ENCODE measurements at regions not wholly inside any gene's neighbourhood (a gene's known extent, or its start where the extent isn't known, plus 50 kb on each side); places are given as distances from the start of the nearest gene placed in this dataset.

GRCh38 chr16:59173408-59173831 lies 439.3 kb upstream of the GOT2 start:
- WGBS, 5 donors: 84 to 86% (median 85%) methylated on average over 3 of the region's 3 CpGs
- H3K36me3 ChIP-seq: no peaks in the 10 kb centered on the region
- TF ChIP-seq POLR2AphosphoS5 (IDR thresholded peaks at IDR 0.05): no peak
- no peaks in the 10 kb centered on the region for H3K27me3 ChIP-seq
- no peak overlapping the region for H3K4me3 ChIP-seq
- H3K27ac ChIP-seq: no peak overlapping the region
- intact Hi-C loops (cut with DNase I; ENCODE audit: low total_unique reads): no loop called here
- H3K4me1 ChIP-seq: peaks cover 0 to 9% (median 5%) of the 10 kb centered on the region in 4 donors
- no peaks in the 10 kb centered on the region for H3K9me3 ChIP-seq
- no peak for DNase-seq

DNA sequence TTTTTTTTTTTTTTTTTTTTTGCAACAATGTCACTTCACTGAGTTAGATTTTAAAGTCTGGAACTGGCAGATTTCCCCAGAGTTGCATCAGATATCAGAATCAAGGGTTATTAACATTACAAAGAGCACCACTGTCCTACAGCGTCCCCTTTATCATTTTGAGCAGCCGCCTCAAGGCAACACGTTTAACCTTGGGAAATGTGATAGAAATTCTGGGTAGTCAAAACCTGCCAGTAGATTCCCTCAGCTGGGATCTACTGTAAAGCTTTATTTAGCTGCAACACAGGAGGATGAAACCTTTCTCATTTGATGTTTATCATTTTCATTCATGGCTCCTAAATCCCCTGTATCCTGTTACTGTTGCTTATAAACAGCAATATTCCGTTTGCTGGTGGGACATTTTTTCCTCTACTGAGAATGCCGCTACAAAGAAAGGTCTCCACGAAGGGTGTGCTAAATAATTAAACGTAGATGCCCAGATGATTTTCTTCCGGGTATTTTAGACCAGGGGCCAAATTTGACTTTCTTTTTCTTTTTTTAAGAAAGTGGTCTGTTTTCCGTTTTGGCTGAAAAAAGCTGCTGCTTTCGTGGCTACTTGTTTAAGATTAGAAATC lies 436.1 kb upstream of the GOT2 start:
- 16 to 37% (median 26%) methylated on average over 10 of the region's 10 CpGs for WGBS, 5 donors
- H3K9me3 ChIP-seq: no peaks in the 10 kb centered on the region
- intact Hi-C loops (cut with DNase I; ENCODE audit: low total_unique reads): no loop called here

DNA sequence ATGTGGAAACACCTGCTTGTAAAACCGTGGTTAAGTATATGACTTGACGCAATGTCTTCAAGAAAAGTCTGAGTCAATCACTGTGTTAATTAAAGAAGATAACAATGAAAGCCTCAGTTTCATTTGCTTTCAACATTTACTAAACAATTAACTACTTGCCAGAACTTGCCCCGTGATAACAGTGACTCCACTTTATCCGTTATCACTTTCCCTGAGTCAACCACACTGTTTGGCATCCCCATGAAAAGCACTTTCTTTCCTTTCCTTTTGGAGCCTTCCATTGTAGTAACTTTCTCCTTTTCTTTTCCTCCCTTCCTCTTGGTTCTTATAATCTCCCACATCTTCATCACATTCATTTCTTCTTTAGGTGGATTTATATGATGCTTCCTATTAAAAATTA lies 435.1 kb upstream of the GOT2 start:
- H3K27ac ChIP-seq: no peak overlapping the region
- no peaks in the 10 kb centered on the region for H3K9me3 ChIP-seq
- 18 to 34% (median 28%) methylated on average over 4 of the region's 4 CpGs for WGBS, 5 donors
- TF ChIP-seq POLR2AphosphoS5 (IDR thresholded peaks at IDR 0.05) (peak in 1 of 3 donors; percentile 68), POLR2A (IDR thresholded peaks at IDR 0.05) (no peak), EP300 (IDR thresholded peaks at IDR 0.05) (no peak)
- TF ChIP-seq, protein P1, sequence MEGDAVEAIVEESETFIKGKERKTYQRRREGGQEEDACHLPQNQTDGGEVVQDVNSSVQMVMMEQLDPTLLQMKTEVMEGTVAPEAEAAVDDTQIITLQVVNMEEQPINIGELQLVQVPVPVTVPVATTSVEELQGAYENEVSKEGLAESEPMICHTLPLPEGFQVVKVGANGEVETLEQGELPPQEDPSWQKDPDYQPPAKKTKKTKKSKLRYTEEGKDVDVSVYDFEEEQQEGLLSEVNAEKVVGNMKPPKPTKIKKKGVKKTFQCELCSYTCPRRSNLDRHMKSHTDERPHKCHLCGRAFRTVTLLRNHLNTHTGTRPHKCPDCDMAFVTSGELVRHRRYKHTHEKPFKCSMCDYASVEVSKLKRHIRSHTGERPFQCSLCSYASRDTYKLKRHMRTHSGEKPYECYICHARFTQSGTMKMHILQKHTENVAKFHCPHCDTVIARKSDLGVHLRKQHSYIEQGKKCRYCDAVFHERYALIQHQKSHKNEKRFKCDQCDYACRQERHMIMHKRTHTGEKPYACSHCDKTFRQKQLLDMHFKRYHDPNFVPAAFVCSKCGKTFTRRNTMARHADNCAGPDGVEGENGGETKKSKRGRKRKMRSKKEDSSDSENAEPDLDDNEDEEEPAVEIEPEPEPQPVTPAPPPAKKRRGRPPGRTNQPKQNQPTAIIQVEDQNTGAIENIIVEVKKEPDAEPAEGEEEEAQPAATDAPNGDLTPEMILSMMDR (IDR thresholded peaks at IDR 0.05): no peak
- intact Hi-C loops (cut with DNase I; ENCODE audit: low total_unique reads): no loop called here
- H3K27me3 ChIP-seq: no peaks in the 10 kb centered on the region
- no peaks in the 10 kb centered on the region for H3K36me3 ChIP-seq
- no peak overlapping the region for H3K4me3 ChIP-seq
- no peak for DNase-seq
- H3K4me1 ChIP-seq: peaks cover 0 to 11% (median 7%) of the 10 kb centered on the region in 4 donors

More for the DNA sequence above, 436.1 kb upstream of the GOT2 start:
- Histone ChIP-seq H3K27me3 (no peaks in the 10 kb centered on the region), H3K27ac (no peak overlapping the region), H3K4me3 (no peak overlapping the region), H3K36me3 (no peaks in the 10 kb centered on the region), H3K4me1 (peaks cover 0 to 11% (median 7%) of the 10 kb centered on the region in 4 donors)
- TF ChIP-seq POLR2AphosphoS5 (IDR thresholded peaks at IDR 0.05): no peak
- no peak for TF ChIP-seq EP300 (IDR thresholded peaks at IDR 0.05)
- TF ChIP-seq POLR2A (IDR thresholded peaks at IDR 0.05): no peak
- TF ChIP-seq, protein P1 (IDR thresholded peaks at IDR 0.05): no peak
- no peak for DNase-seq

GRCh38 chr16:59168461-59169114 lies 434.5 kb upstream of the GOT2 start:
- Histone ChIP-seq H3K9me3 (no peaks in the 10 kb centered on the region), H3K27ac (no peak overlapping the region), H3K4me1 (peaks cover 0 to 11% (median 7%) of the 10 kb centered on the region in 4 donors), H3K4me3 (no peak overlapping the region), H3K27me3 (no peaks in the 10 kb centered on the region), H3K36me3 (no peaks in the 10 kb centered on the region)
- DNase-seq: no peak
- intact Hi-C loops (cut with DNase I; ENCODE audit: low total_unique reads): no loop called here
- WGBS, 5 donors: 17 to 35% (median 21%) methylated on average over 3 of the region's 3 CpGs
- no peak for TF ChIP-seq POLR2AphosphoS5 (IDR thresholded peaks at IDR 0.05)
- TF ChIP-seq EP300 (IDR thresholded peaks at IDR 0.05): no peak
- no peak for TF ChIP-seq POLR2A (IDR thresholded peaks at IDR 0.05)
- TF ChIP-seq, protein P1 (IDR thresholded peaks at IDR 0.05): no peak

DNA sequence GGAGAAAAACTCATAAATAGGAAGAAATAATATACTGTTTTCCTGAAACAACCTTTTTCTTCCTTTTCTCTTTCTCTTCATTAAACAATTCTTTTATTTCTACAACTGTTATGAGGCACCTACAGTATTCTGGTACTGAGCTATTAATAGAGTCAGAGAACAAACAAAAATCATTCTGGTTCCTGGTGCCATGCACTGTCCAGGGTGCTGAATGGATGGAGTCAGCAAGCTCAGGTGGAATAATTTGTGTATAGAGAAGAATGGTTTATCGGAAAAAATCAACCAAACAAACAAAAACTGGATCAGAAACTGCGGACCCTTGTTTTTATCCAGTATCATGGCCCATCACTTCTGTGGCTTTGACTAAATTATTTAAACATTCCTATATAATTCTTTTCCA lies 430.3 kb upstream of the GOT2 start:
- Histone ChIP-seq H3K4me3 (no peak overlapping the region), H3K36me3 (no peaks in the 10 kb centered on the region), H3K27me3 (no peaks in the 10 kb centered on the region), H3K4me1 (peaks cover 0 to 11% (median 5%) of the 10 kb centered on the region in 4 donors), H3K27ac (no peak overlapping the region), H3K9me3 (no peaks in the 10 kb centered on the region)
- intact Hi-C loops (cut with DNase I; ENCODE audit: low total_unique reads): no loop called here
- 31 to 66% (median 61%) methylated on average over 2 of the region's 2 CpGs for WGBS, 5 donors
- TF ChIP-seq, protein P1 (IDR thresholded peaks at IDR 0.05): no peak
- TF ChIP-seq POLR2AphosphoS5 (IDR thresholded peaks at IDR 0.05) (no peak), EP300 (IDR thresholded peaks at IDR 0.05) (no peak), POLR2A (IDR thresholded peaks at IDR 0.05) (no peak)
- DNase-seq: peak; percentile 26 to 61

Data from stomach (tissue), 8 donors.